MM.1S (cell line): ENCODE measurements at regions not wholly inside any gene's neighbourhood (a gene's known extent, or its start where the extent isn't known, plus 50 kb on each side); places are given as distances from the start of the nearest gene placed in this dataset.

Experiments
- CTCF ChIP-seq: fragments of 300-600 bp; sonication (generic); IDR thresholded peaks from 2 replicates; pipeline ENCODE4 v1.5.1; 2016; ENCODE audit warnings: antibody characterized with exemption, low read length, mixed read lengths
- EZH2 ChIP-seq: fragments of 300-600 bp; sonication (generic); optimal IDR thresholded peaks from 2 replicates; pipeline ENCODE3; 2017; ENCODE audit warnings: low read depth, mild to moderate bottlenecking, antibody characterized with exemption, low read length, mixed read lengths

- no peak for TF ChIP-seq CTCF
- TF ChIP-seq EZH2, result no peak
Measured at GRCh38 chr16:72542102-72542501, 370.1 kb upstream of the PMFBP1 start.
